Left ventricle myocardium inferior (tissue), 1 donor: ENCODE measurements at regions not wholly inside any gene's neighbourhood (a gene's known extent, or its start where the extent isn't known, plus 50 kb on each side); places are given as distances from the start of the nearest gene placed in this dataset.
"Not testable (repeated sequence)": the region's sequence is repeated elsewhere in the genome, so short reads cannot be mapped to it uniquely, and the experiment has no call there.

Experiments
- DNase-seq: peaks from one replicate; pipeline ENCODE4 v3.0.0-alpha.2; 2020
- H3K27ac ChIP-seq: fragments of 200-600 bp; replicated peaks from 2 replicates; pipeline ENCODE4 v1.8.0; 2021
- H3K27me3 ChIP-seq: fragments of 200-600 bp; 2 replicates; pipeline ENCODE4 v1.8.0; 2021; ENCODE audit warnings: low read depth
- H3K36me3 ChIP-seq: fragments of 200-600 bp; 2 replicates; pipeline ENCODE4 v1.8.0; 2021
- H3K4me1 ChIP-seq: fragments of 200-600 bp; 2 replicates; pipeline ENCODE4 v1.8.0; 2021
- H3K4me3 ChIP-seq: fragments of 200-600 bp; 2 replicates; pipeline ENCODE4 v1.8.0; 2021; ENCODE audit warnings: mild to moderate bottlenecking, moderate library complexity
- H3K9me3 ChIP-seq: fragments of 200-600 bp; replicated peaks from 2 replicates; pipeline ENCODE4 v1.8.0; 2021
- intact Hi-C: fragments of 100-400 bp; cut with micrococcal nuclease; formaldehyde crosslinking; loops from one replicate; pipeline ENCODE4 v1.11.0; 2022
- TF ChIP-seq, protein P1 (sequence below): fragments of 200-600 bp; IDR thresholded peaks from 2 replicates; pipeline ENCODE4 v1.8.0; 2021; ENCODE audit warnings: antibody characterized with exemption, mild to moderate bottlenecking, borderline replicate concordance
- donor health status: DM: no; HTN: yes; CAD: no; lungs with severe emphysema.

DNA sequence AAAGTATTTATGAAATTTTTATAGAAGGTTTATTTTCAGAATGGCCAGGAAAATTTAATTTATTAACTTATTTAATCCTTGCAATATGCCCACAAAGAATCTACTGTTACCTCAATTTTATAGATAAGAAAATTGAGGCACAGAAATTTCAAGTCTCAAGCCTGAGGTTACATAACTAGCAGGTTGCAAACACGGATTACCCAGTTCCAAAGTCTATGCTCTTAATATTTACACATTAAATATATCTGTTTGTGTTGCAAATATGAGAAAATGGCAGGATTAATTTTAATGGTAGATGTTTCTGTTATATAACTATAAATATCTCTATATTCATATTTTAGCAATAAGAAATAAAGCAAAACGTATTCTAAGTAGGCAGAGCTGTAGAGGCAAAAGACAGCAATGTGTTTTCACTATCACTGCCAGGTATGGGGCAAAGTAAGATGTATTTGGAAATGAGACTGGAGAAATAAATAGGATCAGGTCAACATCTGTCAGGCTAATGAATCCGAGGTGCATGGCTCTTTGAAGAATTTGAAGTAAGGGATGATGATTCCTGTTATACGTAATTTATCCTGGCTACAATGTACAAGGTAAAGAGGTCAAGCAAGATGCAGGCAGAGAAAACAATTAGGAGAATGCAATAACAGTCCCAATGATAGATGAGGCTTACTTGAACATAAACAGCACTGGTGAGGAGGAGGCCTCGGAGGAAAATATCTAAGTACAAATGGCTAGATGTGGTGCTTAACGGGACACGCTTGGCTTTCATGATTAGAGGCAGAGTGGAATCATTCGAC, 354.1 kb upstream of the VSTM2A start:
- TF ChIP-seq, protein P1, sequence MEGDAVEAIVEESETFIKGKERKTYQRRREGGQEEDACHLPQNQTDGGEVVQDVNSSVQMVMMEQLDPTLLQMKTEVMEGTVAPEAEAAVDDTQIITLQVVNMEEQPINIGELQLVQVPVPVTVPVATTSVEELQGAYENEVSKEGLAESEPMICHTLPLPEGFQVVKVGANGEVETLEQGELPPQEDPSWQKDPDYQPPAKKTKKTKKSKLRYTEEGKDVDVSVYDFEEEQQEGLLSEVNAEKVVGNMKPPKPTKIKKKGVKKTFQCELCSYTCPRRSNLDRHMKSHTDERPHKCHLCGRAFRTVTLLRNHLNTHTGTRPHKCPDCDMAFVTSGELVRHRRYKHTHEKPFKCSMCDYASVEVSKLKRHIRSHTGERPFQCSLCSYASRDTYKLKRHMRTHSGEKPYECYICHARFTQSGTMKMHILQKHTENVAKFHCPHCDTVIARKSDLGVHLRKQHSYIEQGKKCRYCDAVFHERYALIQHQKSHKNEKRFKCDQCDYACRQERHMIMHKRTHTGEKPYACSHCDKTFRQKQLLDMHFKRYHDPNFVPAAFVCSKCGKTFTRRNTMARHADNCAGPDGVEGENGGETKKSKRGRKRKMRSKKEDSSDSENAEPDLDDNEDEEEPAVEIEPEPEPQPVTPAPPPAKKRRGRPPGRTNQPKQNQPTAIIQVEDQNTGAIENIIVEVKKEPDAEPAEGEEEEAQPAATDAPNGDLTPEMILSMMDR: no peak
- Histone ChIP-seq H3K9me3 (peaks cover 2% of the 10 kb centered on the region), H3K27ac (no peak overlapping the region), H3K27me3 (no peaks in the 10 kb centered on the region), H3K4me3 (no peak overlapping the region), H3K36me3 (no peaks in the 10 kb centered on the region), H3K4me1 (no peaks in the 10 kb centered on the region)
- DNase-seq: no peak
- intact Hi-C loops: no loop called here

DNA sequence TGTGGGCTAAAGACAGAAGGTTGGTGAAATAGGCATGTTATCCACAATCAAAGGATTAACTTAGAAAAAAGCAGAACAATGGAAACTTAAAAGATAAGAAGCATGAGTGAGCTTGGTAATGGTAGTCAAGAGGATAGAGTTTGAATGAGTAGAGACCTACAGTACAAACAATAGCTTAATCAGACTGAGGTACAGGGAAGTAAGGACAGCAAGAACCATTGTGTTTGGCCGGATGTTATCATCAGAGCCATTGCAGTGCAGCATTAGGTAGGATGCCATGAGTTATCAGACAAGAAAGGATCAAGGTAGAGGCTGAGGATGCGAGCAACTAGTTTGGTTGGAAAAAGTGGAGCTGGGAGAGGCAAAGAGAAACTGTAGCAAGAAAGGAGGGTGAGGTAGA, 353.3 kb upstream of the VSTM2A start:
- Histone ChIP-seq H3K36me3 (no peaks in the 10 kb centered on the region), H3K9me3 (peaks cover 2% of the 10 kb centered on the region), H3K4me3 (no peak overlapping the region), H3K27me3 (no peaks in the 10 kb centered on the region), H3K27ac (no peak overlapping the region), H3K4me1 (no peaks in the 10 kb centered on the region)
- TF ChIP-seq, protein P1: no peak
- DNase-seq: no peak
- intact Hi-C loops: no loop called here

- DNase-seq: no peak
- TF ChIP-seq, protein P1: no peak
- Histone ChIP-seq H3K4me1 (no peaks in the 10 kb centered on the region), H3K36me3 (no peaks in the 10 kb centered on the region), H3K9me3 (peaks cover 2% of the 10 kb centered on the region), H3K4me3 (no peak overlapping the region), H3K27ac (no peak overlapping the region), H3K27me3 (no peaks in the 10 kb centered on the region)
- intact Hi-C loops: no loop called here
These were observed 352.8 kb upstream of the VSTM2A start for GRCh38 chr7:54189330-54189729.

DNA sequence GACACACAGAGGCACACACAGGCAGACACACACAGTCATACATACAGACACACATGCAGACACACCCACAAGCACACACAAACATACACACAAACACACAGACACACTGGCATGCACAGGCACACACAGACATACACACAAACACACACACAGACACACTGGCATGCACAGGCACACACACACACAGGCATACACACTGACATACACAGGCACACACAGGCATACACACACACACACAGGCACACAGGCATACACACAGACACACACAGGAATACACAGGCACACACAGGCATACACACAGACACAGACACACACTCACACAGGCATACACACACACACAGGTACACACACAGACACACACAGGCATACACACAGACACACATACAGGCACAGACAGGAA, 340.7 kb upstream of the VSTM2A start:
- Histone ChIP-seq H3K9me3 (peaks cover 34% of the 10 kb centered on the region), H3K36me3 (no peaks in the 10 kb centered on the region), H3K4me3 (no peak overlapping the region), H3K4me1 (no peaks in the 10 kb centered on the region), H3K27me3 (no peaks in the 10 kb centered on the region), H3K27ac (no peak overlapping the region)
- TF ChIP-seq, protein P1: no peak
- DNase-seq: no peak
- intact Hi-C loops: no loop called here

DNA sequence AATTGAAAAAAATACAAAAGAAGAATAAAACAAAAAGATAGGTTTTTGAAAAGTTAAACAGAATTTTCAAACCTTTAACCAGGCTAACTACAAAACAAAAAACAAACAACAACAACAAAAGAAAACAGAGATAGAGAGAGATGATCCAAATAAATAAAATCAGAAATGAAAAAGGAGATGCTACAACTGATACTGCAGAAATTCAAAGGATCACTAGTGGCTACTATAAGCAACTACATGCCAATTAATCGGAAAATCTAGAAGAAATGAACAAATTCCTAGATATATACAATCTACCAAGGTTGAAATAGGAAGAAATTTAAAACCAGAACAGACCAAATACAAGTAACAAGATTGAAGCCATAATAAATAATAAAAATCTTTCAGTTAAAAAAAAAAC, 326.8 kb upstream of the VSTM2A start:
- Histone ChIP-seq H3K9me3 (peaks cover 76% of the 10 kb centered on the region), H3K4me3 (no peak overlapping the region), H3K4me1 (no peaks in the 10 kb centered on the region), H3K36me3 (no peaks in the 10 kb centered on the region), H3K27me3 (no peaks in the 10 kb centered on the region), H3K27ac (no peak overlapping the region)
- intact Hi-C loops: no loop called here
- TF ChIP-seq, protein P1: no peak
- DNase-seq: no peak

GRCh38 chr7:54226030-54226429, 316.1 kb upstream of the VSTM2A start:
- intact Hi-C loops: not testable (repeated sequence)

More at GRCh38 chr7:54226030-54226429, 316.1 kb upstream of the VSTM2A start:
- H3K36me3 ChIP-seq, H3K9me3 ChIP-seq, H3K4me1 ChIP-seq, H3K27me3 ChIP-seq, H3K27ac ChIP-seq, H3K4me3 ChIP-seq, DNase-seq: not testable (repeated sequence)
